Lung (tissue), 11 donors: ENCODE measurements at regions not wholly inside any gene's neighbourhood (a gene's known extent, or its start where the extent isn't known, plus 50 kb on each side); places are given as distances from the start of the nearest gene placed in this dataset.

Source experiments
- ATAC-seq: fragments of 200-7000 bp; cut with Tn5 transposase; one replicate; pipeline ENCODE4 v1.9.1; 2020; ENCODE audit warnings: moderate number of reproducible peaks; ENCODE audit not compliant: insufficient read depth, low FRiP score
- DNase-seq, 3 donors: peaks; one replicate each; pipeline ENCODE4 v3.0.0-alpha.2; 2013 to 2017
- H3K27ac ChIP-seq, 2 donors: one replicate each; pipeline ENCODE4 v1.5.1; 2013; ENCODE audit warnings: mild to moderate bottlenecking in 2 of 2, moderate library complexity in 2 of 2, control low read depth in 1 of 2, inconsistent platforms in 1 of 2, low read depth in 1 of 2, low read length in 1 of 2
- H3K27me3 ChIP-seq, 3 donors: one replicate each; pipeline ENCODE4 v1.5.1; 2013; ENCODE audit warnings: low read length in 2 of 3; ENCODE audit not compliant: control insufficient read depth in 3 of 3, insufficient read depth in 3 of 3
- H3K36me3 ChIP-seq, 4 donors: one replicate each; pipeline ENCODE4 v1.5.1; 2013; ENCODE audit warnings: low read length in 4 of 4, mild to moderate bottlenecking in 1 of 4, moderate library complexity in 1 of 4; ENCODE audit not compliant: control insufficient read depth in 4 of 4, insufficient read depth in 4 of 4
- H3K4me1 ChIP-seq, 5 donors: one replicate each; pipeline ENCODE4 v1.5.1; 2013; ENCODE audit warnings: low read length in 5 of 5, mild to moderate bottlenecking in 2 of 5, moderate library complexity in 1 of 5; ENCODE audit not compliant: control insufficient read depth in 5 of 5, insufficient read depth in 5 of 5
- H3K4me3 ChIP-seq: one replicate; pipeline ENCODE4 v1.5.1; 2013; ENCODE audit warnings: mild to moderate bottlenecking, control low read depth, moderate library complexity
- H3K9ac ChIP-seq, 2 donors: one replicate each; pipeline ENCODE4 v1.5.1; 2013; ENCODE audit warnings: low read length in 2 of 2, control low read depth in 1 of 2; ENCODE audit not compliant: insufficient read depth in 1 of 2
- H3K9me3 ChIP-seq, 4 donors: one replicate each; pipeline ENCODE4 v1.5.1; 2013; ENCODE audit warnings: low read length in 3 of 4, mild to moderate bottlenecking in 1 of 4, moderate library complexity in 1 of 4; ENCODE audit not compliant: control insufficient read depth in 4 of 4, insufficient read depth in 3 of 4
- WGBS, 2 donors: extraction: QIAGEN DNeasy Blood & Tissue Kit; methylation state at CpG; one replicate each; pipeline ENCODE4 v1.1.7; 2013; 5-methylcytosine and 5-hydroxymethylcytosine counted together
- TF ChIP-seq, protein P1 (sequence below): IDR thresholded peaks from 2 replicates; pipeline ENCODE4 v1.5.1; 2012; ENCODE audit warnings: mild to moderate bottlenecking; ENCODE audit errors: control extremely low read depth, extremely low read depth
- donor health status: control.
- donor health status: control.
- donor health status: Bipolar disorder and iron deficiency.
- donor health status: healthy.
- donor health status: DM: yes; HTN: yes; CAD: no.

DNA sequence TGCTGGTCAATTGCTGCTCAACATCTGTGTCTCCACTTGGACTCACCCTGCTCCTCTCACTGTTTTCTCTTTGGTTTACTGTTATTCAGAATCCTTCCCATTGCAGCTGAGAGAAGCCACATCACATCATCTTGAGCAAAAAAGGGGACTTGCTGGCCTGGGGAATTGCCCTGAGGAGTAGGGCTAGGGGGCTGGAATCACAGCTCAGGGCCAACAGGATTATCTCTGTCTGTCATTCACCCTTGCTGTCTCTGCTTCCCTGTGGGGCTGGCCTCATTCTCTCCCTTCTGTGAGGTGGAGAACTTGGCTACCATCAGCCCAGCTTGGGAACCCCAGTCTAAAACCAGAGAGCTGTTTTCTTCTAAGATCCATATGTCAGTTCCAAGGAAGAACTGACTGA lies 140.7 kb upstream of the WNT4 start:
- no peak overlapping the region for H3K9ac ChIP-seq
- no peaks in the 10 kb centered on the region for H3K27me3 ChIP-seq
- H3K4me1 ChIP-seq: no peaks in the 10 kb centered on the region
- no peak for ATAC-seq
- TF ChIP-seq, protein P1, sequence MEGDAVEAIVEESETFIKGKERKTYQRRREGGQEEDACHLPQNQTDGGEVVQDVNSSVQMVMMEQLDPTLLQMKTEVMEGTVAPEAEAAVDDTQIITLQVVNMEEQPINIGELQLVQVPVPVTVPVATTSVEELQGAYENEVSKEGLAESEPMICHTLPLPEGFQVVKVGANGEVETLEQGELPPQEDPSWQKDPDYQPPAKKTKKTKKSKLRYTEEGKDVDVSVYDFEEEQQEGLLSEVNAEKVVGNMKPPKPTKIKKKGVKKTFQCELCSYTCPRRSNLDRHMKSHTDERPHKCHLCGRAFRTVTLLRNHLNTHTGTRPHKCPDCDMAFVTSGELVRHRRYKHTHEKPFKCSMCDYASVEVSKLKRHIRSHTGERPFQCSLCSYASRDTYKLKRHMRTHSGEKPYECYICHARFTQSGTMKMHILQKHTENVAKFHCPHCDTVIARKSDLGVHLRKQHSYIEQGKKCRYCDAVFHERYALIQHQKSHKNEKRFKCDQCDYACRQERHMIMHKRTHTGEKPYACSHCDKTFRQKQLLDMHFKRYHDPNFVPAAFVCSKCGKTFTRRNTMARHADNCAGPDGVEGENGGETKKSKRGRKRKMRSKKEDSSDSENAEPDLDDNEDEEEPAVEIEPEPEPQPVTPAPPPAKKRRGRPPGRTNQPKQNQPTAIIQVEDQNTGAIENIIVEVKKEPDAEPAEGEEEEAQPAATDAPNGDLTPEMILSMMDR: no peak
- H3K4me3 ChIP-seq: no peak overlapping the region
- H3K36me3 ChIP-seq: no peaks in the 10 kb centered on the region
- H3K27ac ChIP-seq: no peak overlapping the region
- no peak for DNase-seq
- H3K9me3 ChIP-seq: no peaks in the 10 kb centered on the region

DNA sequence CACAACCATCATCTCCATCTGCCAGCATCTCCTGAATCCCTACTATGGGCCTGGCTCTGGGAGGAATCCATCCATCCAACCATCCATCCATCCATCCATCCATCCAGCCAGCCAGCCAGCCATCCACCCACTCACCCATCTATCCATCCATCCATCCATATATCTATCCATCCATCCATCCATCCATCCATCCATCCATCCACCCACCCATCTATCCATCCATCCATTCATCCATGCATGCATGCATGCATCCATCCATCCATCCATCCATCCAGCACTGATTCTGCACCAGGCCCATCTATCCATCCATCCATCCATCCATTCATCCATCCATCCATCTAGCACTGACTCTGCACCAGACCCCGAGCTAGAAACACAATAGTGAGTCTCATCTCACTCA lies 141.3 kb upstream of the WNT4 start:
- TF ChIP-seq, protein P1: no peak
- H3K9me3 ChIP-seq: no peaks in the 10 kb centered on the region
- no peaks in the 10 kb centered on the region for H3K36me3 ChIP-seq
- ATAC-seq (no peak), DNase-seq (no peak)
- 83 to 84% methylated on average over 1 of the region's 1 CpG for WGBS, 2 donors
- no peak overlapping the region for H3K4me3 ChIP-seq
- no peaks in the 10 kb centered on the region for H3K4me1 ChIP-seq
- H3K27ac ChIP-seq: no peak overlapping the region
- H3K27me3 ChIP-seq: no peaks in the 10 kb centered on the region
- H3K9ac ChIP-seq: no peak overlapping the region

DNA sequence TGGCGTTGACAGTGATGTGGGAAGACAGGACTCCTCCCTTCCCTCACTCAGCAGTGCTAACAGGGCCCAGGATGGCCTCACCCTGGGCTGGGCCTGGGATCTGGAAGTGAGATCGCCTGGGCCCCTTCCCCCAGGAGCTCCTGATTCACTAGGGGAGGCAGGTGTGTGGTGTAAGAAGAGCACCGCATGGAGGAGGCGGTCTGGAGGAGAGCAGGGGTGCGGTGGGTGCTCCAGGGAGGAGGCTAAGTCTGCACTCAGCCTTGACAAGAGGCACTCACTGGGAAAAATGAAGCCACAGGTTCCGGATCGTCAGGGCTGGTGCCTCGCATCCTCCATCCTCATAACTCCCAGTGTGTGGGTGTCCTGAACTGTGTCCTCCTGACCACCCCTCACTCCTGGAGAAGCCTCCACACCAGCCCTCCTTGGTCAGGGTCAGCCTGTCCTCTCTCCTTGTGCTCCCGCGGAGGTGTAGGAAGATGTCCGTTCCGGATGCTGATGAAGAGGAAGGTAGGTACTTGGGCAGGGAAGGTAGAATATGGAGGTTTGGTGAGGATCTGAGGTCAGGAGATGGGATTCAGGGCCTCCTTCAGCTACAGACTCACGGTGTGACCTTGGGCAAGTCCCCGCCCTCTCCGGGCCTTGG lies 142.1 kb upstream of the WNT4 start:
- Histone ChIP-seq H3K9me3 (no peaks in the 10 kb centered on the region), H3K36me3 (no peaks in the 10 kb centered on the region), H3K27ac (no peak overlapping the region), H3K4me1 (no peaks in the 10 kb centered on the region), H3K4me3 (no peak overlapping the region), H3K9ac (no peak overlapping the region), H3K27me3 (no peaks in the 10 kb centered on the region)
- ATAC-seq (no peak), DNase-seq (peak in 1 of 3 donors; percentile 4)
- TF ChIP-seq, protein P1: no peak
- 90 to 95% methylated on average over 15 of the region's 15 CpGs for WGBS, 2 donors
